Lower lobe of right lung (tissue), 2 donors: ENCODE measurements at regions not wholly inside any gene's neighbourhood (a gene's known extent, or its start where the extent isn't known, plus 50 kb on each side); places are given as distances from the start of the nearest gene placed in this dataset.
A peak's percentile ranks its signal among the peaks of the same experiment; 100 is the strongest.

ENCODE experiments used
- ATAC-seq, 2 donors: fragments of 200-7000 bp; cut with Tn5 transposase; one replicate each; pipeline ENCODE4 v1.9.1; 2020 to 2022; ENCODE audit warnings: mild to moderate bottlenecking in 2 of 2, moderate library complexity in 2 of 2
- DNase-seq: peaks from one replicate; pipeline ENCODE4 v3.0.0-alpha.2; 2020
- H3K27ac ChIP-seq: fragments of 200-600 bp; one replicate; pipeline ENCODE4 v1.8.0; 2022
- H3K27me3 ChIP-seq: fragments of 200-600 bp; one replicate; pipeline ENCODE4 v1.8.0; 2022; ENCODE audit warnings: low read depth
- H3K36me3 ChIP-seq: fragments of 200-600 bp; one replicate; pipeline ENCODE4 v1.8.0; 2022; ENCODE audit warnings: mild to moderate bottlenecking
- H3K4me1 ChIP-seq: fragments of 200-600 bp; one replicate; pipeline ENCODE4 v1.8.0; 2022
- H3K4me3 ChIP-seq: fragments of 200-600 bp; one replicate; pipeline ENCODE4 v1.8.0; 2022; ENCODE audit warnings: mild to moderate bottlenecking
- H3K9me3 ChIP-seq: fragments of 200-600 bp; one replicate; pipeline ENCODE4 v1.8.0; 2022
- CTCF ChIP-seq: fragments of 200-600 bp; IDR thresholded peaks from one replicate; pipeline ENCODE4 v1.8.0; 2022; ENCODE audit warnings: antibody characterized with exemption, mild to moderate bottlenecking
- intact Hi-C: fragments of 100-400 bp; cut with DNase I; formaldehyde crosslinking; loops from one replicate; pipeline ENCODE4 v1.11.0; 2022
- donor health status: DM: no; HTN: yes; CAD: no; lungs with severe emphysema.

DNA sequence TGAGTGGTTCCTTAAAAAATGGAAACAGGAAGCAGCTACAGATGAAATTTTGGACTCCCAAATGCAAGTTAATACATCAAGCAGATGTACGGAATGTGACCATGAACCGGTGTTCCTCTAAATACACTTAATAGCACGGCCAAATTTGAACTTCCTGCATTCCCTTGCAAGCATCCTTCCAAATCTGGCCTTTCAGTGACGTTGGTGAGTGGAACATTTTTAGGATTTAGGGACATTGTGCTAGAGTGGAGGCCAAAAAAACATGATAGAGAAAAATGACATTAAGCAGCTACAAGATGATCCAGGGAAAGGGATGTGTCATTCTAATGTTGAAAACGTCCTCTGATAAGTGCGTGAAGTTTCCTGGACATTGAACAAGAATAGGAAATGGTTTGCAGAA lies 62.1 kb downstream of the CTAGE1 start:
- no peak for ATAC-seq
- H3K4me1 ChIP-seq, result no peaks in the 10 kb centered on the region
- DNase-seq, result no peak
- no peak overlapping the region for H3K4me3 ChIP-seq
- intact Hi-C loops, result no loop called here
- no peaks in the 10 kb centered on the region for H3K27me3 ChIP-seq
- TF ChIP-seq CTCF, result no peak
- H3K9me3 ChIP-seq, result no peaks in the 10 kb centered on the region
- H3K36me3 ChIP-seq, result no peaks in the 10 kb centered on the region
- H3K27ac ChIP-seq, result no peak overlapping the region

DNA sequence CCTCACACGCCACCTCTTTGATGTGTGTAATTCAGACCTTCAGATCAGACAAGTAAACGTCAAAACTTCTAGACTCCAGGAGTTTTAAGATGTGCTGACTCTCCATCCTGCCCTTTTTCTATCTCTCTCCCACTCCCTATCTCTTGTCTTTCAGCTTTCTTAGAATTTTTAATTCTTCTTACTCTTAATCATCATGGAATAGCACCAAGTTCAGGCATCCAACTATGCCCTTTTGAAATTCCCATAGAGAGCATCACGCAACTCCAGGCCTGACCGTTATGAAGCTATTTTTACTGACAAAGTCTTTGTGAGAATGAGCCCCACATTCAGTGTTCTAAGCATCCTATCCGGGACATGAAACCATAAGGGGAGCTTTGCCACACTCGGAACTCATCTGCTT lies 62.6 kb downstream of the CTAGE1 start:
- H3K36me3 ChIP-seq, result no peaks in the 10 kb centered on the region
- H3K9me3 ChIP-seq, result no peaks in the 10 kb centered on the region
- no peak for TF ChIP-seq CTCF
- H3K4me1 ChIP-seq, result no peaks in the 10 kb centered on the region
- H3K27ac ChIP-seq, result no peak overlapping the region
- intact Hi-C loops, result no loop called here
- no peak overlapping the region for H3K4me3 ChIP-seq
- ATAC-seq (no peak), DNase-seq (no peak)
- H3K27me3 ChIP-seq, result no peaks in the 10 kb centered on the region

DNA sequence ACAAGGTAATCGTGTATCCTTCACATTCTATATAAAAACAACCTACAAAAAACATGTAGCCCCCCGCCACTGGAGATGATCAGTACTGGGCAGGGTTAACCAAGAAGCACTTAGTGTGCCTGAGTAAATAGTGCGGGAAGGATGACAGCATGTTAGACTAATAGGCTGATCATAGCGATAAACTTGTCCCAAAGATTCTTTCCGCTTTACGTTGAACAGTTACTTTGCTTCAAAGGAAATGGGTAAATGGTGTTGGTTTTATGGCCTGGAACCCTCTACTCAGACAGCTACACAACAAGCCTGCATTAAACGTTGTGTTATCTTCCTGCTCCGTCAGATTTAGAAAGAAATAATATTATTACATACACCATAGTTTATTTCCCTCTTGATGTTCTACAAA lies 67.7 kb downstream of the CTAGE1 start:
- peak overlapping the region; percentile 68 for H3K27ac ChIP-seq
- no peak for DNase-seq
- H3K36me3 ChIP-seq, result no peaks in the 10 kb centered on the region
- H3K4me3 ChIP-seq, result no peak overlapping the region
- H3K9me3 ChIP-seq, result no peaks in the 10 kb centered on the region
- intact Hi-C loops, result no loop called here
- peaks cover 40% of the 10 kb centered on the region for H3K4me1 ChIP-seq
- no peak for ATAC-seq
- peaks cover 8% of the 10 kb centered on the region for H3K27me3 ChIP-seq
- TF ChIP-seq CTCF, result no peak

DNA sequence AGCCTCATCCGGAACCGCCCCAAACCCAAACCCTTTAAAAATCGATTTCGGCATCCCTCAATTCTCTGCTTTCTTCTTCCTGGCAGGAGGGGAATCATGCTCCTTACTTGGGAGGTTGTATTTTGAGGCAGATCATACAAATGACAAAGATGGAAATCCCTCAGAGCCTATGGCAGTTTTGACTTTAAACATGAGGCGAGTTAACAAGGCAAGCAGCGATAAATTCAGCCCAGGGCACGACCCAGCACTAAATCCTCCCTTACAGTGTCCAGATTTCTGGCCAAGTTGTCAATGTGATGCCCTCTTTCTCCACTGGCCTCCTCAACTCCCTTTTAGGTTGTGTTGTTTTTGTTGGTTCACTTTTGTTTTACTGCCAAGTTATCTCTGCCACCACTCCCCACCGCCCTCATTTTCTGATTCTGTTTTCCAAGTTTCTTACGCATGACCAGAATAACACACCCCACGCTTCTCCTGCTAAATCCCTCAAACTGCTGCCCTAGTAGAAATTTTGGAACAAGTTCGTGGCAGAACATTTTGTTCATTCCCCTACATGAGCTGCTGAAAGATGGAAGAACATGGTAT lies 68.3 kb downstream of the CTAGE1 start:
- DNase-seq (no peak), ATAC-seq (no peak)
- H3K27ac ChIP-seq, result peak overlapping the region; percentile 88
- intact Hi-C loops, result no loop called here
- H3K4me3 ChIP-seq, result peak overlapping the region; percentile 63
- H3K4me1 ChIP-seq, result peaks cover 43% of the 10 kb centered on the region
- no peaks in the 10 kb centered on the region for H3K36me3 ChIP-seq
- H3K9me3 ChIP-seq, result no peaks in the 10 kb centered on the region
- peaks cover 8% of the 10 kb centered on the region for H3K27me3 ChIP-seq
- TF ChIP-seq CTCF, result no peak

DNA sequence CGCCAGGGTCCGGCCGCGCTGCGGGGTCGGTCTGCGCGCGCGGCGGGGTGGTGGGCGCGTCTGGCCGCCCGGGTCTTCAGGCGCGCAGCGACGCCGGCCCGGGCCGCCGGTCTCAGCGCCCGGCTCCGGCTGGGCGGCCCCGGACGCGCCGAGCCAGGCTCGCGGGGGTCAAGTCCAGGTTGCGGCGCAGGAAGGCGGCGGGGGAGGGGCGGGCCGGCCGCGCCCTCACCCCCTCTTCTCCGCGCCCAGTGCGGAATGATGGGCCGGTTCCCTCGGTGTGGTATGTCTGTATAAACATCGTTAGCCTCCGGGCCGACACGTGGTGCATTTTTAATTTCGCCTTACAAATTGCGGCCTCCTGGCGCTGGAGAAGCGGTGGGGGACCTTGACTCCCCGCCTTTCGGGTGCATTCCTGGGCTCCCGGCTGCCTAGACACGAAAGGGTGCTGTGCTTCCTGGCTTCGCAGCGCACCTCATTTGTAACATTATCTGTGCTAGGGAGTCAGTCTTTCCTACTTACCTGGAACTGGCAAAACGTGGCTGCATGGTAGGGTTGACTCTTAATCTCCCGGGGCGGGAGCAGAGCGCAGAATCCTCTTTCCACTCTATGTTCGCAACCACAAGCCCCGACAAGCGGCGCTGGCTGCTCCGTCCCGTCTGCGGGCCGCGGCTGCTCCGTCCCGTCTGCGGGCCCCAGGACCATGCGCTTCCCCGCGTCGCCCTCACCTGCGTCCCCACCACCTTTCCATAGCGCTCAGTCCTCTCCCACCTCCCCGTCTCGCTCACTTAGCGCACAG lies 69.0 kb downstream of the CTAGE1 start:
- no peaks in the 10 kb centered on the region for H3K36me3 ChIP-seq
- H3K27me3 ChIP-seq, result peaks cover 8% of the 10 kb centered on the region
- H3K9me3 ChIP-seq, result no peaks in the 10 kb centered on the region
- H3K27ac ChIP-seq, result peak overlapping the region; percentile 88
- ATAC-seq (peak; percentile 75 to 92), DNase-seq (peak; percentile 74)
- intact Hi-C loops, result no loop called here
- peak overlapping the region; percentile 63 for H3K4me3 ChIP-seq
- H3K4me1 ChIP-seq, result peaks cover 47% of the 10 kb centered on the region
- no peak for TF ChIP-seq CTCF
